GM19035 (cell line): ENCODE measurements at regions not wholly inside any gene's neighbourhood (a gene's known extent, or its start where the extent isn't known, plus 50 kb on each side); places are given as distances from the start of the nearest gene placed in this dataset.

Experiments used
- ATAC-seq: cut with Tn5 transposase; IDR thresholded peaks from one replicate; pipeline ENCODE4 v1.9.1; 2021; ENCODE audit not compliant: unreplicated experiment

DNA sequence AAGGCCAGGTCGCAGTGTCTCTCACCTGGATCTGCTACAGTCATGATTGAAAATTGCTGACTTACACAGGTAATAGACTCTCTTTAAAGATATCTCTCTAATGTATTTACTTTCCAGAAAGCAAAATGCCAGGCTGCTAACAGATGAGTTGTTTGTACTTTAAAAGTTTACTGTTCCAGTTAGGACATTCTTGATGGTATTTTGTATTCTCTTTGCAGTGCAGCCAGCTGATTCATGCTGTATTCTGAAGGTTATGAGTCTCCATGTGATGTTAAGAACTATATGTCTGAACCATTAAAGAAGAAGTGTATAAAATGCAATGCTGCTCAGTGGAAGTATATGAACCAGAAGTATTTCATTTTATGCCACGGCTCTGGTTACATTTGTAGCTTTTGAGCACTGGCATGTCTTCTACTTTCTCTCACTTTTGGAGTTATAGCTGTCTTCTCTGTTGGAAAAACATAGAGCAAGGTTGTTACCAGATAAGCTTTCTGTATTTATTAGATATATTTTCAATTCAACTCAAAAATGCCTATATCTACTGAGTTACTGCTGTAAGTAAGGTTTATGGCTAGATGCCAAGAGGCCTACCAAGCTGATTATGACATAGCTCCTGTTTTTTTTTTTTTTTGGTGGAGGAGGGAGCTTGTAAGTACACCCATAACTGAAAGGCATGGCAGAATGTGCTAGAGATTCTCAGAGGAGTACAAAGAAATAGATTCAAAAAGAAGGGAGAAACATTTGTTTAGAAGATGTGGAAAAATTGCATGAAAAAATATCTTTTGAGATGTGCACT, 130.5 kb upstream of the MAN1A1 start:
- no peak for ATAC-seq

DNA sequence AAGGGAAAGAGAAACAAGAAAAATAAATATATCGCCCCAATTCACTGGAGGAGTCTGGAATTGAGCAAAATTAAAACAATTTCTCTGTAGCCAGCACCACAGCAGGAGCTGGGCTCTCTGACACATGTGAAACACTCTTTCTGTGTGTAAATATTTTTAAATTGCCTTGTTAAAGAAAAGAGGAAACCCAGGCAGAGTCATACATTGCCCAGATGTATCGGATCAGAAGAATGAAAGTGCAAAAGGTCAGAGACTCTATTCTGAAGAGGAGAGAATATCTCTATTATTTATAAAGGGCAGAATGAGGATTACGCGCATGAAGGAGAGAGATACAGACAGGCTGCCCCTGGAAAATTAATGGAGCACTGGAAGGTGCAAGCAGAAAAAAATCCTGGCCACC, 127.0 kb upstream of the MAN1A1 start:
- peak; percentile 82 for ATAC-seq

- no peak for ATAC-seq
These were observed 126.5 kb upstream of the MAN1A1 start for GRCh38 chr6:119476024-119476423.

GRCh38 chr6:119470893-119471542, 121.5 kb upstream of the MAN1A1 start:
- ATAC-seq, result peak; percentile 78

DNA sequence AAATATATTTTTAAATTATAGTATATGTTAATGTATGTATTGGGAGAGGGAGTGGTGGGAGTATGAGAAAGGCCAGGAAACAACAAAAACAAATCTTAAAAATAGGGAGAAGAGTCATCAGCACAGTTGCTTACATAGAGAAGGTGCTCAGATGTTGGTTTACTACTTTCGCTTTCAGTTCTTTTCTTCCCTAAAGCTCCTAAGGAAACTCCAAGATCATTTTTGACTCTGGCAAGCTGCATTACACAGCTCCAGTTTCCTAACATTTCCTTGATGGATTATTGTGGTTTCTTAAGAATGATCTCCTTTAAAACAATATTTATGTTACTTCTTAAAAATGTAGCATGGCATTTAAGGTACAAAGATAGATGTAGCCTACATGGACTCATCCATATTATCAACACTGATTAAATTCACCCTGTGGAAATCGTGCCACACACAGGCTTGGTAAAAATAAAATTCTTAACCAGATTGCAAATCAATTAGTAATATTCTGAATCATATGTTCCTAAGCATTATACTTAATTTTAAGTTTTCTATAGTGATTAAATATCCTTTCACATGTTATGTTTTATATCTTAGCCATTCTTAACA, 118.0 kb upstream of the MAN1A1 start:
- no peak for ATAC-seq

DNA sequence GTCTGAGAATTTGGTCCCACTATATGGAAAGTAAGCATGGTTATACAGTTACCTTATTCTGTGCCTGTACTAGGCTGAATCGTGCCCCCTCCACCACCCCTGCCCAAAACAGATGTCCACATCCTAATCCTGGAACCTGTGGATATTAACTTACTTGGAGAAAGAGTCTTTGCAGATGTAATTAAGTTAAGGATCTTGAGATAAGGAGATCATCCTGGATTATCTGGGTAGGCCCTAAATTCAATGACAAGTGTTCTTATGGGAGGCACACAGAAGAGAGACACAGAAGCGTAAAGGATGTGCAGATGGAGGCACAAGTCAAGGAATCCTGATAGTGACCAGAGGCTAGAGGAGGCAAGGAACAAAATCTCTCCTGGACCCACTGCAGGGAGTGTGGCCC, 116.7 kb upstream of the MAN1A1 start:
- no peak for ATAC-seq

GRCh38 chr6:119463081-119463626, 113.6 kb upstream of the MAN1A1 start:
- ATAC-seq, result peak; percentile 72

DNA sequence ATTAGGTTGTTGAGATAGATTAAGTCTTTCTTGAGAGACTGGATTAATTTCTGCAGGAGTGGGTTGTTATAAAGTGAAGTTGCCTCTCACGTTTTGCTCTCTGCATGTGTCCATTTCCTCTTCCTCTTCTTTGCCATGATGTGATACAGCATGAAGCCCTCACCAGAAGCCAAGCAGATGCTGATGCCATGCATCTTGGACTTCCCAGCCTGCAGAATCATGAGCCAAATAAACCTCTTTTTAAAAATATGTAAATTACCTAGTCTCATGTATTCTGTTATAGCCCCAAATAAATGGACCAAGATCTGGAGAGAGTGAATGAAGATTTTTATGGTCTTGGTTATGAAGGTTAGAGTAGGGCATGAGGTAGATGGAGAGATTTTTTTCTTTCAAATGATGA, 111.6 kb upstream of the MAN1A1 start:
- no peak for ATAC-seq

GRCh38 chr6:119459207-119459974, 109.8 kb upstream of the MAN1A1 start:
- ATAC-seq, result peak; percentile 74

DNA sequence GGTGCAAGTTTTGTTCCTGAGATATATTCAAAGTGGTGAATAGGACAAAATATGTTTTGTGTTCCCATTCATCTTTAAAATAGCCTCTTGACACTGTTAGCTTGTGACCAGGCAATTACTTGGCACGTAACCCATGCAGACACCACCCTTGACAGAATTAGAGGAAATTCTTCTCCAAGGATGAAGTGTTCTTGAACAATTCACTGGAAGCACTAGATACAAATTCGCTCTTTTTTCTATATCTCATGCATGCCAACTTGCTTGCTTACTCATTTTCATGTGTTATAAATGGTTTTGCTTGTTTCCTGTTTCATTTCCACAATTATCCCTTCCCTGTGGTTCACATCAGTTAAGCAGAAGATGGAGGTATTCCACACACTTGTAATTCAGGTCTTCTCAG, 105.2 kb upstream of the MAN1A1 start:
- ATAC-seq, result no peak

DNA sequence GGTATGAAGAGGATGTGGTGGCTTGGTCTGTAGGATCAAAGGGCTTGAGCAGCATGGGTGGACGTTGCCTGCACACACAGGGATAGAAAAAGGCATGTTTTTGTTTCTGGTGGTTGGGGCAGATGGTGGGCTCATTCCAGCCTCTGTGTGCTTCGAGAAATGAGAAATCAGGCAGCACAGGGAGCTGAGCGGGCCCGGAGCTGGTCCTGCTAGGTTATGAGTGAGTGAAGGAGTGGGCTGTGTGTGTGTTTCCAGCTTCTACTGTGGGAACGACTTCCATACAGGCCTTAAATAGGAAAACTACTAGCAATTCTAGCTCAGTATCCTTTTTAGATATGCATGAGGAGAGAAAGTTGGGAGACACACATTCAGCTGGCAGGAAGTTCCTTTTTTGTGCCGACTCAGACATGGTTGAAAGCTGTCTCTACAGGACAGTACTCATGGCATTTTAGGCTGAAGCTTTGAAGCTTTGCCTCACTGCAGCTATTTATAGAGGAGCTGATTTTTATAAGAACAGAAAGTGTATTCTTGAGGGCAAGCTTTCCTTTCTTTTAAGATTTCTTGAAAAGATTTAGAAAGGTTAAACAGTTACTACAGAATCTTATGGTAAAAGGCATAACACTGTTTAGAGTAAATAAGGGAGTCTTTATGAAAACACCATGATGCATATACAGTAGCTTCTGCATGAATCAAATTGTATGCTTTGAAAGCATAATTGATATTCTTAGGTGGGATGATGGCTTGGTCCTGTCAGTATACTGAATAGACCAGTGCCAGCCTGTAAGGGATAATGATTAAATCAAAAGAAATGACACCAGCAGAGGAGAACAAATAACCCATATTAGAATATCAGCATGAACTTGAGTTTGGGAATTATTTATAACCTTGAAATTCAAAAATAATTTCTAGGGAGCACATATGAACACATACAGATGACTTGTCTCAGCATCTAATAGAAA, 104.0 kb upstream of the MAN1A1 start:
- no peak for ATAC-seq

GRCh38 chr6:119449331-119450156, 100.0 kb upstream of the MAN1A1 start:
- no peak for ATAC-seq

GRCh38 chr6:119447921-119448320, 98.4 kb upstream of the MAN1A1 start:
- no peak for ATAC-seq

- ATAC-seq, result no peak
These were observed 97.0 kb upstream of the MAN1A1 start for GRCh38 chr6:119446609-119447008.

GRCh38 chr6:119446115-119446554, 96.6 kb upstream of the MAN1A1 start:
- peak; percentile 41 for ATAC-seq

DNA sequence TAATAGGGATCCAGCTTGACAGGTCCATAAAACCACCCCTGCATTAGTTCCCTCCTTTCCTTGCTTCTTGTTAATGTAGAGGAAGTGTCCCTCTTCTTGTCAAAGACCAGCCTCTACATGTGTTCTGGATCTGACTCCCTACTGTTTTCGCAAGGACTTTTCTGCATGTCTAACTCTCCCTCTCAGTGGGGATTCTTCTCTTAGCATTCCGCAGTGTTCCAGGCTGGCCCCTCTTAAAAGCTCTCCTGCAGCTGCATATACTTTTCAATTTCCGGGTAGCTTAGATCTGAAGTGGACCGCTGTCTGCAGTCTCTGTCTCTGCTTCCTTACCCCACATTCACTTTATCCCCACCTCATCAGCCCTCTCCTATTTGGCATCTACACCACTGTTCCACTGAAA, 96.1 kb upstream of the MAN1A1 start:
- ATAC-seq, result no peak

DNA sequence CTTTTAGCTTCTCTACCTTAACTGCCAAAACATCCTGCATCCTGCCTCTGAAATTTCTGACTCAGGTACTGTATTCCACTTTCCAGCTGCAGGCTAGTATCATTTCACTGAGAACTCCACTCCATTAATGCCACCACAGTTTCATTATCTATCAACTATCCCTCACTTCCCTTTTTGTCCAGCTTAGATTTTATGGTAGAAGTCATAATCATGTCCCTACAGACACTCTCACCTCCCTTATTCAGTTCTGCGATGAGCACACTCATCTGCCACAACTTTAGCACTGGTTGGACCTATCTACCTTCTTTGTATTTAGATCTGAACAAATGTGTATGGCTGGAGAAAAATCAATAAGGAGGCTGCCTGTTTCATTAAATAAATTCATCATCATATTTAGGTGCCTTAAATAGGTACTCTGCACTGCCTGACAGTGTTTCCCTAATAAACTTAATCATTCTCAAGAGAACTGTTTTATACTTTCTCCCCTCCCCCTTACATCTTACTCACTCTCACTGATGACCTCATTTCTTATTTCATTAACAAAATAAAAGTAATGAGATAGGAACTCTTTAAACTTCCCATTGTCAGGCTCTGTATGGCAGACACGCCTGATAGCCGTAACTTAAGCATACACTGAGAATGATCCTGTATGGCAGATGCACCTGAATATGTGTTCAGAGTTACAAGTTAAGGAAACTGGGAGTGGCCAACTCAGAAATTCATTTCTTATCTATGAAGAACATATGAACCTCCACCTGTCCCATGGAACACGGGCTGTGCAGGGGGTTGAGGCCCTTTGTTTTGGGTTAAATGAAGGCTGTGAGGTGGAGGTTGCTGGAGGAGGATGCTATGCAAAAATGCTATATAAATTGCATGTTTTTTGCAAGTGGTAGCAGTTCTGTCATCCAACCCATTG, 95.3 kb upstream of the MAN1A1 start:
- ATAC-seq, result peak; percentile 44

- peak; percentile 5 for ATAC-seq
These were observed 94.6 kb upstream of the MAN1A1 start for GRCh38 chr6:119443993-119444641.
